WTC11 (cell line): ENCODE measurements at regions not wholly inside any gene's neighbourhood (a gene's known extent, or its start where the extent isn't known, plus 50 kb on each side); places are given as distances from the start of the nearest gene placed in this dataset.

Experiments used
- NFE2L1 ChIP-seq: sonication (generic); formaldehyde crosslinking; IDR thresholded peaks from 2 replicates; pipeline ENCODE4 v1.8.1; 2023; ENCODE audit warnings: missing genetic modification reagents
- NR2C2 ChIP-seq: sonication (generic); formaldehyde crosslinking; IDR thresholded peaks from 2 replicates; pipeline ENCODE4 v1.8.0; 2022; ENCODE audit warnings: mild to moderate bottlenecking, missing genetic modification reagents
- ZNF121 ChIP-seq: sonication (generic); formaldehyde crosslinking; IDR thresholded peaks from 2 replicates; pipeline ENCODE4 v1.8.0; 2023; ENCODE audit warnings: missing genetic modification reagents
- TF ChIP-seq, protein P1 (sequence below): fragments of 200-600 bp; IDR thresholded peaks from 2 replicates; pipeline ENCODE4 v1.8.0; 2022; ENCODE audit warnings: antibody characterized with exemption
- TF ChIP-seq, protein P2 (sequence below): fragments of 250-450 bp; sonication (Bioruptor Pico); conservative IDR thresholded peaks from 2 replicates; pipeline ENCODE4 v1.9.0; 2021; ENCODE audit warnings: mild to moderate bottlenecking
- TF ChIP-seq, protein P3 (sequence below): sonication (generic); formaldehyde crosslinking; IDR thresholded peaks from 2 replicates; pipeline ENCODE4 v1.8.1; 2022; ENCODE audit warnings: low read depth, missing genetic modification reagents, borderline replicate concordance
- TF ChIP-seq, protein P4 (sequence below): sonication (generic); formaldehyde crosslinking; IDR thresholded peaks from 2 replicates; pipeline ENCODE4 v1.8.0; 2022; ENCODE audit warnings: missing genetic modification reagents
- TF ChIP-seq, protein P5 (sequence below): sonication (generic); formaldehyde crosslinking; IDR thresholded peaks from 2 replicates; pipeline ENCODE4 v1.8.0; 2022; ENCODE audit warnings: mild to moderate bottlenecking, missing genetic modification reagents

DNA sequence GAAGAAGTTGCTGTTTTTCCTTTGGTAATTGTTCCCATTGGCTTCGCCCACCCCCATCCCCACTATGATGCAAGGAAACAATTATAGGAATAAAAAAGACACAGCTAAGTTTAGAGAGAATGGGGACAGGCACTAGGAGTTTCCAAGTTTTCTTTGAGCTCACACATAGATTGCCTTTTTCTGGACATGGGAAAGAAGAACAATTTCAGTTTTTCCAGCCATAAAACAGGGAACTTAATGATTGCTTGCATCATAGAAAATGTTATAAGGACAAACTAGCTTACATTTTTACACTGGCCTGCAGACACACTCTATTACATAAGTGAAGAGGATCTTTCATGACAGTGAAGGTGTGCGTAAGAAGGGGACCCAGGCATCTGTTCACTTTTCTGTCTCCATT, 142.3 kb upstream of the ZFHX3 start:
- TF ChIP-seq NFE2L1 (CRISPR knock-in tag) (no peak), NR2C2 (CRISPR knock-in tag) (no peak), ZNF121 (CRISPR knock-in tag) (no peak)
- TF ChIP-seq, protein P1, sequence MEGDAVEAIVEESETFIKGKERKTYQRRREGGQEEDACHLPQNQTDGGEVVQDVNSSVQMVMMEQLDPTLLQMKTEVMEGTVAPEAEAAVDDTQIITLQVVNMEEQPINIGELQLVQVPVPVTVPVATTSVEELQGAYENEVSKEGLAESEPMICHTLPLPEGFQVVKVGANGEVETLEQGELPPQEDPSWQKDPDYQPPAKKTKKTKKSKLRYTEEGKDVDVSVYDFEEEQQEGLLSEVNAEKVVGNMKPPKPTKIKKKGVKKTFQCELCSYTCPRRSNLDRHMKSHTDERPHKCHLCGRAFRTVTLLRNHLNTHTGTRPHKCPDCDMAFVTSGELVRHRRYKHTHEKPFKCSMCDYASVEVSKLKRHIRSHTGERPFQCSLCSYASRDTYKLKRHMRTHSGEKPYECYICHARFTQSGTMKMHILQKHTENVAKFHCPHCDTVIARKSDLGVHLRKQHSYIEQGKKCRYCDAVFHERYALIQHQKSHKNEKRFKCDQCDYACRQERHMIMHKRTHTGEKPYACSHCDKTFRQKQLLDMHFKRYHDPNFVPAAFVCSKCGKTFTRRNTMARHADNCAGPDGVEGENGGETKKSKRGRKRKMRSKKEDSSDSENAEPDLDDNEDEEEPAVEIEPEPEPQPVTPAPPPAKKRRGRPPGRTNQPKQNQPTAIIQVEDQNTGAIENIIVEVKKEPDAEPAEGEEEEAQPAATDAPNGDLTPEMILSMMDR = no peak
- TF ChIP-seq, protein P2, sequence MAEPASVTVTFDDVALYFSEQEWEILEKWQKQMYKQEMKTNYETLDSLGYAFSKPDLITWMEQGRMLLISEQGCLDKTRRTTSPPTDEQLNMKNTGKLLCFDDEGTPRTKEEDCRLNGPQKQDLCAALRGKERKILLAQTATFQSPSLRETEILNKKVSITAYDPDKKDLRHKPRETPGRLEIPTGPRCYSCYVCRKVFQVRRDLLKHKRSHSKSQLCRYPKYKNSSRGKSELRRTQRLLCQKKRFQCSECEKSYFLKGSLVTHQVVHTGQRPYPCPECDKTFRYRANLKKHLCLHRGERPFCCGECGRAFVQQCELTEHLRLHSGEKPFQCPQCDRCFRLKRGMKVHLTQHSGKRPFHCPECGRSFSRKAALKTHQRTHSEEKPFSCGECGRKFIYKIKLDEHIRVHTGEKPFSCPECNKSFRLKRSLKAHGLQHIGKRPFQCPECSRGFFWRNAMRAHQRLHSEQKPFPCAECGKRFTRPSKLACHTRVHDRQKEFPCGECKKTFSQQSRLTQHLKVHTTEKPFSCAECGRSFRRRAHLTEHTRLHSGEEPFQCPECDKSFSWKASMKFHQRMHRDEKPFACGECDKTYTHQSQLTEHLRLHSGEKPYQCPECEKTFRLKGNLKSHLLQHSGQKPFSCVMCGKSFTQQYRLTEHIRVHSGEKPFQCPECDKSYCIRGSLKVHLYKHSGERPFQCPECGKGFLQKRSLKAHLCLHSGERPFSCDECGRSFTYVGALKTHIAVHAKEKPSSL (CRISPR knock-in tag) = no peak
- TF ChIP-seq, protein P3, sequence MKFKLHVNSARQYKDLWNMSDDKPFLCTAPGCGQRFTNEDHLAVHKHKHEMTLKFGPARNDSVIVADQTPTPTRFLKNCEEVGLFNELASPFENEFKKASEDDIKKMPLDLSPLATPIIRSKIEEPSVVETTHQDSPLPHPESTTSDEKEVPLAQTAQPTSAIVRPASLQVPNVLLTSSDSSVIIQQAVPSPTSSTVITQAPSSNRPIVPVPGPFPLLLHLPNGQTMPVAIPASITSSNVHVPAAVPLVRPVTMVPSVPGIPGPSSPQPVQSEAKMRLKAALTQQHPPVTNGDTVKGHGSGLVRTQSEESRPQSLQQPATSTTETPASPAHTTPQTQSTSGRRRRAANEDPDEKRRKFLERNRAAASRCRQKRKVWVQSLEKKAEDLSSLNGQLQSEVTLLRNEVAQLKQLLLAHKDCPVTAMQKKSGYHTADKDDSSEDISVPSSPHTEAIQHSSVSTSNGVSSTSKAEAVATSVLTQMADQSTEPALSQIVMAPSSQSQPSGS = no peak
- TF ChIP-seq, protein P4, sequence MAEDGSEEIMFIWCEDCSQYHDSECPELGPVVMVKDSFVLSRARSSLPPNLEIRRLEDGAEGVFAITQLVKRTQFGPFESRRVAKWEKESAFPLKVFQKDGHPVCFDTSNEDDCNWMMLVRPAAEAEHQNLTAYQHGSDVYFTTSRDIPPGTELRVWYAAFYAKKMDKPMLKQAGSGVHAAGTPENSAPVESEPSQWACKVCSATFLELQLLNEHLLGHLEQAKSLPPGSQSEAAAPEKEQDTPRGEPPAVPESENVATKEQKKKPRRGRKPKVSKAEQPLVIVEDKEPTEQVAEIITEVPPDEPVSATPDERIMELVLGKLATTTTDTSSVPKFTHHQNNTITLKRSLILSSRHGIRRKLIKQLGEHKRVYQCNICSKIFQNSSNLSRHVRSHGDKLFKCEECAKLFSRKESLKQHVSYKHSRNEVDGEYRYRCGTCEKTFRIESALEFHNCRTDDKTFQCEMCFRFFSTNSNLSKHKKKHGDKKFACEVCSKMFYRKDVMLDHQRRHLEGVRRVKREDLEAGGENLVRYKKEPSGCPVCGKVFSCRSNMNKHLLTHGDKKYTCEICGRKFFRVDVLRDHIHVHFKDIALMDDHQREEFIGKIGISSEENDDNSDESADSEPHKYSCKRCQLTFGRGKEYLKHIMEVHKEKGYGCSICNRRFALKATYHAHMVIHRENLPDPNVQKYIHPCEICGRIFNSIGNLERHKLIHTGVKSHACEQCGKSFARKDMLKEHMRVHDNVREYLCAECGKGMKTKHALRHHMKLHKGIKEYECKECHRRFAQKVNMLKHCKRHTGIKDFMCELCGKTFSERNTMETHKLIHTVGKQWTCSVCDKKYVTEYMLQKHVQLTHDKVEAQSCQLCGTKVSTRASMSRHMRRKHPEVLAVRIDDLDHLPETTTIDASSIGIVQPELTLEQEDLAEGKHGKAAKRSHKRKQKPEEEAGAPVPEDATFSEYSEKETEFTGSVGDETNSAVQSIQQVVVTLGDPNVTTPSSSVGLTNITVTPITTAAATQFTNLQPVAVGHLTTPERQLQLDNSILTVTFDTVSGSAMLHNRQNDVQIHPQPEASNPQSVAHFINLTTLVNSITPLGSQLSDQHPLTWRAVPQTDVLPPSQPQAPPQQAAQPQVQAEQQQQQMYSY (CRISPR knock-in tag) = no peak
- TF ChIP-seq, protein P5, sequence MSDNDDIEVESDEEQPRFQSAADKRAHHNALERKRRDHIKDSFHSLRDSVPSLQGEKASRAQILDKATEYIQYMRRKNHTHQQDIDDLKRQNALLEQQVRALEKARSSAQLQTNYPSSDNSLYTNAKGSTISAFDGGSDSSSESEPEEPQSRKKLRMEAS = no peak
